HG02763 (cell line): ENCODE measurements at regions not wholly inside any gene's neighbourhood (a gene's known extent, or its start where the extent isn't known, plus 50 kb on each side); places are given as distances from the start of the nearest gene placed in this dataset.

Experiments used
- ATAC-seq: cut with Tn5 transposase; IDR thresholded peaks from one replicate; pipeline ENCODE4 v1.9.1; 2021; ENCODE audit warnings: mild to moderate bottlenecking, moderate library complexity; ENCODE audit not compliant: unreplicated experiment

DNA sequence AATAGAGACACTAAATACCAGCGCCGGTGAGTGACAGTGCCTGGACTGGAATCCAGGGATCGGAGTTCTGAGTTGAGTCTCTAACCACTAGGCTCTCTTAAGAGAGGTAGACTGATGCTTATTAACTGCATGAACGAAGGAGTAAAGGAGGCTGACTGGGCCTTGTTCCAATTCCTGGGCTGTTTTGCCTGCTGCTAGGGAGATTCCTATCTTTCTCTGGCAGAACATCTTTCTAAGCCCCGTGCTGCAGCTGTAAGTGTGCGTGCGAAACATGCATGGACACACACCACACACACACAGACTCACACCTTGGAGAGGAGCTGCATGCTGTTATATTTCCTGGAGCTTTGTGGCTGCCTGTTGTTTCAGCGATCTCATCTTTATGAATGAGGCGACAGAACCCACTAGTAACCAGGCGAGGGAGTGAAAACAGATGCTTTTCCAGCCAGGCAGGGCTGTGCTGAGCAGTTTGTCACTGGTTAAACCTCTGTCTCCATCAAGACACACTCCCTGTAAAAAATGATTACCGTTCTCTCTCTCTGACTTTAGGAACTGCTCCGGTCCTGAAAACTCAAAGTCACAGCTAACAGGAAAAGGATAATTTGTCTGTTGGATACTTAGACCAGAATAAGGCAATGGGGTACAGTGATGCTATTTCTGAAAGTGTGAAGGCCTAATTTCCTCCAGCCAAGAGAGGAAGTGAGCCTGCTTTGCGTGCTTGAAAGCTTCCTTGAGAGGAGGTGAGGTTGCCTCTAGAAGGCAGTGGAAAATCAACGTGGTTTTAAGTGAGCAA, 157.4 kb upstream of the ZNF217 start:
- peak; percentile 75 for ATAC-seq

GRCh38 chr20:53749499-53749898, 155.9 kb upstream of the ZNF217 start:
- ATAC-seq: no peak

DNA sequence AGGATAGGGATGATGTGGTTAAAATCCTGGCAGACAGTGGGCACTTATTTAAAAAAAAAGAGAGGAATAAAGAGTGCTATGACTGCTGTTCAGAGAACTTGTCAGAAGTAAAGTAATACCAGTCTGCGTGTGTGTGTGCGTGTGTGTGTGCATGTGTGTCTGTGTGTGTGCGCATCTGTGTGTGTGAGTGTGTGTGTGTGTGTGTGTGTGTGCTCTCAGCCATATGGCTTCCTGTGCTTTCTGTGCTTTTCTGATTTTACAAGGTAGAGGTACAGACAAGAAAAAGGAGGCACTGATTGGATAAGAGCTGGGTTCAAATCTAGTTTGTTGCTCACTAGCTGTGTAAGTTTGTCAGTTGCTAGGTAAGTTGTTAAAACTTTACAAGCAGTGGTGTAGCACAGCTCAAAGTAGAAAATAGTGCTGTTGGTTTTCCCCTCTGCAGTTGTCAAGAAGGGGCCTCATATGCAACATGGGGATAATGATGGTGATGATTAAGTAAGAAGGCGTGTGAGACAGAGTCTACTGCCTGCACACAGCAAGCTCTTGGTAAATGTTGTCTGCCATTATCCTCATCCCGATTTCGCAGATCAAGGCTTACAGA, 155.3 kb upstream of the ZNF217 start:
- no peak for ATAC-seq

GRCh38 chr20:53748176-53748575, 154.5 kb upstream of the ZNF217 start:
- no peak for ATAC-seq

GRCh38 chr20:53743607-53744260, 150.1 kb upstream of the ZNF217 start:
- ATAC-seq: no peak

DNA sequence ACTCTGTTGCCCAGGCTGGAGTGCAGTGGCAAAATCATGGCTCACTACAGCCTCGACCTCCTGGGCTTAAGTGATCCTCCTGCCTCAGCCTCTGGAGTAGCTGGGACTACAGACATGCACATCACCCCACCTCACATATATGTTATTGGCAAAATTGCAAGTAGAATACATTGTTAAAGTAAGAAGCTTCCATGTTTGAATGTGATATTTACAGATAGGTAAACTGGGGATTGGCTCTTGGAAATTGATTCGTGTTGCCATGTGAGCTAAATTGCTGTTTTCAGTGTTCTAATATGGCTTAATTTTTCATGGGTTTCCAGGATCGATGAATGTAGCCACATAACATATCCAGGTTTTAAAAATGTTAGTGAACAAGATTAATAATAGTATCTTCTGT, 149.0 kb upstream of the ZNF217 start:
- ATAC-seq: no peak

GRCh38 chr20:53741726-53742028, 148.0 kb upstream of the ZNF217 start:
- no peak for ATAC-seq

DNA sequence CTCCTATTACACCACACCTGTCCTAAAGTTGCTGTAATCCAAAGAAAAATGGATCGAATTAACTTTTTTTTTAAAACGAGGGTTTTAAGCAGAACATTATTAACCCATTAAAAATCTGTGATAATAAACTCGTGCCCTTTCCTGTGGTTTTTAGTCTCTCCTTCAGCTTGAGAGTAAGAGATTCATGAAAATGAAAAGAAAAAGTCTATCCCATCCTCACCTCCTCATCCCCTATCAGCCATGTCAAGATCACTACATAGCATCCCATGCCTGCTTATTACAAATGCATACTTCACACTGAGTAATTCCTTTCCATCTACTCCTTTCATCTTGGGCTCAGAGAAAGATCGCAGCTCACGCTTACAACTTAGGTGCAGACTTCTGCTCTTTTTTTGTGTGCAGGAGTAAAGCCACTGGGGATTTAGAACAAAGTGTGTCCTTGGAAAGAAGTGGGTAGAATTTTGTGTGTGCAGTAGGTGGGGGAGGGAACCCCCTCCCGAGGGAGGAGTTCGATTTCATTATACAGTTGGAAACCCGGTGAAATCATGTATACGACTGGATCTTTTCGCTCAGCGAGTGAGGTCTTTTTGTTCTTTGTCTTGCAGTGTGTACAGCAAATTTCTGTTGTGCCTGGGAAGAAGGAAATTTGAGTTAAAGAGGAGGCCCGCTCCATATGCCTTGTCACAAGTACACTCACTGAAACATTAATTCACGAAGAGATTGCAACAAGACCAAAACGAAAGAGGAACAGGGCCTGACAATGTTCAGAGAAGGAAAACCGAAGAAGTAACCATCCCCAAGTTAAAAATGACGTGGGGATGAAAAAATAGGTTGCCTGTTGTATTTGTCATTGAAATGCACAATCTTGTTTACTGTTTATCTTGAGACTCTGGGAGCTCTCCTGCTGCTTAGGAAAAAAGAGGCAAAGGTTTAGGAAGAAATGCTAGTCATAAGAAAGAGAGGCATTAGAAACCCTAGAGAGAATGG, 146.5 kb upstream of the ZNF217 start:
- no peak for ATAC-seq

DNA sequence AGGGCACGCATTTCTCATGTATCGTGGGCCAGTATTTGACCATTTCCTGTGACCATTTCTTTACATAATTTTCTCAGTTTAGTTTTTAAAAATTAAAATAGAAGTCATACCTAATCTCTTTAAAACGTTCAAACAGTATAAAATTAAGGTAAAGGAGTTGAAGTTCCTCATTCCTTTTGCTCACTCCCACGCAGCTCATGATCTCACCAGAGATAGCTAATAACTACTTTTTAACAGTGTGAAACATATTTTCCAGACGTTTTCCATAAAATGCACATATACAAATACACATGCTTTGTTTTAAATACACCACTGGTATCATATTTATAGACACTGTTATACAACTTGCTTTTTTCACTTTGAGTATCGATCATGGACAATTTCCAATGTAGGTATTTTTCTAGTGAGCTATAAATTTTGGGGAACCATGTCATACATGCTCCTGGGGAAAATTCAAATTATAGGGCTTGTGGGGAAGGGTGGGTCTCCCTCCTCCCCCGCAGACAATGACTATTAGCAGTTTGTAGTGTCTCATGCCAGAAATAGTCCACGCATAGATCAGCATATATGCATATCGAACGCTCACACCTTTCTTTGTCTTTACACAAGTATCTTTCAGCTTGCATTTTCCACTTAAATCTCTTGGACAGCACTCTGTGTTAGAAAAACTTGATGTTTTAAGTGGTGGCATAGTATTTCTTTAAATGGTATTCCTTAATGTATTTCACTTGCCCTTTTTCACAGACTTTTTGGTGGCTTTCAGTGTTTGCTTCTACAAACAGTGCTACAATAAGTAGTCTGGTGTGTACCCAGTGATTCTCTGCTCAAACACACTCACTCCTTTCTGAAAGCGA, 145.5 kb upstream of the ZNF217 start:
- ATAC-seq: no peak

DNA sequence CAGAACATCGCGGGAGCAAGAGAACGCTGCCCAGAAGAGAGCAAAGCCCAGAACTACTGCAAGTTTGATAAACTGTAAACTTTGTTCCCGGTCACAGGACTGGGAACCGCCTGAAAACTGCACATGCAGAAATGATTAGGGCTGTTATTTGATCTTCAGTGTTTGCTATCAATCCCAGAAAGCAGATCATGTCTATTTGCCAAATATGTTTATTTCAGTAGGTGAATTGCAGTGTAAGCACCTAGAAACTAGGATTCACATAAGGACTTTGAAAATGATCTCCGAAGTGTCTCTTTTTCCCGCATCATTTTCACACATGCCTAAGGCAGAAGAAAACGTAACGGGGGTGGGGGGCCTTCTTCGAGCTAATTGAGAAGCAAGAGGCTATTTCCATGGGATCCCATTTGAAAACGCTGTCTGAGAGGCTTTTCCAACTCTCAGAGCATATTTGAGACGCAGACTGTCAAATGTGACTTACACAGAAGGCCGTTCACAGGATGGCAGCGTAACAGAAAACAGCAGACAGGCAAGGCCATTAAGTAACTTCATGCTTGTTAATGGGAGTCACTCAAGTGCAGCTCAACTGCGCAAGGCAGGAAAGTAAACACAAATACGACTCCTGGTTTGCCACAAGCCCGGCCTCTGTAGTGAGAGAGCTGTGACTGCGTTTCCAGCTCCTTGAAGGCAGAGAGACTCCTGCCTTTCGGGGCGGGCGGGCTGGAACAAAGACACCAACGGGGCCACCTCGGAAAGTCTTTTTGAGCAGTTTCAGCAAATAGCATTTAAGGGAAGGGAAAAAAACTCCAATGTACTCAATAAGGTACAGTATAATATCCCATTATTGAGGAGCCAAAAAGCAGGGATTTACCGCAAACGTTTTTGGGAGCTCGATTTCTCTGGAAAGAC, 144.7 kb upstream of the ZNF217 start:
- no peak for ATAC-seq

DNA sequence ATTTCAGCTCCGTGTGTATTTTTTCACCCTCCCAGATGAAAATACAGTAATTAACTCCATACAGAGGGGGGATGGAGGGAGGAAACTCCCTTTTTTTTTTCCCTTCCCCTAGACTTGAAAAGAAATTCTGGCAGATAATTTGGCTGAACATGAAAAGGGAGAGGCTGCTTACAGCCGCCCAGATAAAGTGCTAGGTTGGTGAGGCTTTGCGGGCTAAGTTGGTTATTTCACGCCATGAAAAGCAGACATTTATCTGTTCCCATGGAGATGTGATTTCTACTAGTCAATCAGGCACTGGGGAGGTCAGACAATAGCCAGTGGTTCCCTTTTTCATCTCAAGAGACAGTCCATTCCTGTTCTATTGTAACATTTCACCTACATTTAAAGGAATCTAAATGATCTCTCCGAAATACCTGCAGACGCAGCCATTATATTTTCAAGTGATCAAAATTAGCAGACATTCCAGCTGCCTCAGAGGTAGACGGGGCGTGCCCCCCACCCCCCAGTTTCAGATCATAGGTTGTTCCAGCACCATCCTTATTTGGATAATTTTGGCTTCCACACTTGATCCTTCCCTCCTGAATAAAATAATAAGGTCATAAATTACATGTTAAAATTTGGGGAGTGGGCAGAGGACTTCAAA, 143.9 kb upstream of the ZNF217 start:
- no peak for ATAC-seq

- peak; percentile 32 for ATAC-seq
These were observed 143.2 kb upstream of the ZNF217 start for GRCh38 chr20:53736757-53737395.

DNA sequence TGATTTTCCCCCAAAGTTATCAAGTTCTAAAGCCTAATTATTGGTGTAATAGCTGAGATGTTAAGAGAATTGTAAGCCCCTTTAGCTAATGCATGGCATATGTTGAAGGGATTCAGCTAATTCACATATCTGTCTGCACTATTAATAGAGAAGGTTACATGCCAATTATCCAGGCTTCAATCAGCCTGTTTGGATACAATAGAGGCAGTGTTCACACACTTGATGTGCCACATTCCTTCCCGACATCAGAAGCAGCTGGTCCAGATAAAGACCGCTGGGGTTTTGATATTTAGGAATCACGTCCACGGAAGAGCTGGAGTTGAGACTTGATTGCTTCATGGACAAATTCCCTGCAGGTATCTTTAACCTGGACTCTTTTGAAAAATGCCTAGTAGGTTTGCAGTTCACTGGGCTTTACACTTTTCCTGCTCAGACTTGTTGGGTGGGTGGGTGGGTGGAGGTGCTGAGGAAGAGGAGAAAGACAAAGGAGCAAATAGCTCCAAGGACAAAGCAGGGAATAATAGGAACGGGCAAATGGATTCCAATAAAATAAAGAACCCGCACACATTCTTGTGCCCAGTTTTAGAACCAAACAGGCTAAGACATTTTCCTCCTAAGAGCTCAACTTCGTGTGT, 142.6 kb upstream of the ZNF217 start:
- ATAC-seq: no peak

DNA sequence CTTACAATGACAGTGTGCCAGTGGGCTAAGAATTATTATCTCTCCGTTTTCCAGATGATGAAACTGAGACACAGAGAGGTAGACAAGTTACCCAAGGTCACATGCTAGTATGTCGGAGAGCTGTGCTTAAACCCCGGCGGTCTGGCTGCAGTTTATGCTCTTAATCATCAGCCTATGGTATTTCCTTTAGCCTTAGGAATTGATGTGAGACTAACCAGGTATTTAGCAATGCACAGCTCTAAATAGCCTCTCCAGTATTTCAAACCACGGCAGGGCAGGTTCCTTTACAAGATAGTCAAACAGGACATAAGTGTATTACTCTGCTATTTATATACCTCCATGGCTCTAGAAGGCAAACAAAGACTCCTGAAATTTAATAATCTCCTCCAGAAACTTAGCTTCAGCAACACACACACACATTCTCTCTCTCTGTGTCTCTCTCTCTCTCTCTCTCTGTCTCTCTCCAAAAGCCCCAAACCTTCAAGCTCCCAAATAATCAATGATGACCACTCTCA, 142.0 kb upstream of the ZNF217 start:
- no peak for ATAC-seq

DNA sequence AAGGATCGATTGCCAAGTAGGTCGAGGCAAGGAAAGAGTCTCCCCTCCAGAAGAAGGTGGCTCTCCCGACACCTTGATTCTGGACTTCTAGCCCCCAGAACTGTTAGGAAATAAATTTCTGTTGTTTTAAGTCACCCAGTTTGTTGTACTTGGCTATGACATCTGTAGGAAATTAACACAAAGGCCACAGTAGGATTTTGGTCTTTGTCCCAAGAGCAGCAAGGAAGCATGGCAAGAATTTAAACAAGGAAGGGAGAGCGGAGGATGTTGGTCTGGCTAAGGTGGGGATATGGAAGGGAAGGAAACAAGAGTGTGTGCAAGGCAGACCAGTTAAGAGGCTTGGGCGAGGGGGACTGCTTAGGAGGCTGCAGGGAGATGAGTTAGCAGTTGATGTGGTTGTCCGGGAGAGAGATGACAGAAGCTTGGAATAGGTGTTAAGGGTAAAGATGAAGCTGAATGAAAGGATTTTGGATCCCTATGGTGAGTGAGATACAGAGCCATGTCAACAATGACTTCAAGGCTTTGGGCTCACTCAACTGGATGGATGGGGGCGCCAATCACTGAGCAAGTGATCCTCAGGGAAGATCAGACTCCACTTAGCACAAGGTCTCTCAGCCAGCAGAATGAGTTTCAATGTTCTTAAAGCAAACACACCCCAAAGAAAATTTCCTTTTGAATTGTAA, 140.5 kb upstream of the ZNF217 start:
- ATAC-seq: no peak

DNA sequence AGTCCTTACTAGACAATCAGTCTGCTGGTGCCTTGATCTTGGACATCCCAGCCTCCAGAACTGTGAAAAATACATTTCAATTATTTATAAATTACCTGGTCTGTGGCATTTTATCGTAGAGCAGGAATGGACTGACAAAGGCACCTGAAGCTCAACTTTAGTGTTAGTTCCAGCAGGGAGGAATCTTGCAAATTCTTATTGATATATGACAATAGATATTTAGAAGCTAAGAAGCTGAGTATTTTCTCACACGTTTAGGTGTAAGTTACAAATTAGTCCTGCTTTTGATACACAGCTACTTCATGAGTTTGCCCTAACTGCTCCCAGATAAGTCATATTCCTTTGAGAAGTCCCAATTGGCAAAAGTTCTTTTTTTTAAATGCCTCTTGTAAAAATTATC, 138.0 kb upstream of the ZNF217 start:
- ATAC-seq: no peak

- ATAC-seq: no peak
These were observed 134.7 kb upstream of the ZNF217 start for GRCh38 chr20:53728359-53728758.
